GM12864 (cell line): ENCODE measurements at regions not wholly inside any gene's neighbourhood (a gene's known extent, or its start where the extent isn't known, plus 50 kb on each side); places are given as distances from the start of the nearest gene placed in this dataset.

ENCODE experiments used
- DNase-seq: peaks from one replicate; pipeline ENCODE4 v3.0.0-alpha.2; 2011; ENCODE audit warnings: low read depth
- H3K4me3 ChIP-seq: 2 replicates; pipeline ENCODE4 v1.5.1; 2011; ENCODE audit warnings: mild to moderate bottlenecking, low read depth, low read length, control low read depth
- TF ChIP-seq, protein P1 (sequence below): IDR thresholded peaks from 2 replicates; pipeline ENCODE4 v1.5.1; 2011; ENCODE audit warnings: low read depth, mild to moderate bottlenecking, moderate library complexity, low read length, control low read depth, inconsistent platforms; ENCODE audit errors: missing control alignments

DNA sequence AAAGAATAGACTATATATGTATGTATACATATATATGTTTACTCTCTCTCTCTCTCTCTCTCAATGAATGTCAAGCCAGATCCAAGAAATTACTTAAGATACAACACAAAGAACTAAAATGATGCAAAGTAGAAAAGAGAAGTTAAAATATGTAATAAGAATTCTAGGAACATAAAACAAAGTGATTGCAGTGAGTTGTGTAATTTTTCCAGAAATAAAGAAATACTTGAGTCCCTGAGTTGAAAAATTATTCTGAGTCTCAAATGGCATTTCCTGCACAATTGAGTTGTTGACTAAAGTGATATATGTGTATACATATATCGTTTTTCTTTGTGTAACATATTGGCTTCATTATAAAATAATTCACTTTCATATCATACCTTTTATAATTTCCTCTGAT, 262.4 kb downstream of the INSIG2 start:
- no peak for DNase-seq
- no peak overlapping the region for H3K4me3 ChIP-seq
- TF ChIP-seq, protein P1, sequence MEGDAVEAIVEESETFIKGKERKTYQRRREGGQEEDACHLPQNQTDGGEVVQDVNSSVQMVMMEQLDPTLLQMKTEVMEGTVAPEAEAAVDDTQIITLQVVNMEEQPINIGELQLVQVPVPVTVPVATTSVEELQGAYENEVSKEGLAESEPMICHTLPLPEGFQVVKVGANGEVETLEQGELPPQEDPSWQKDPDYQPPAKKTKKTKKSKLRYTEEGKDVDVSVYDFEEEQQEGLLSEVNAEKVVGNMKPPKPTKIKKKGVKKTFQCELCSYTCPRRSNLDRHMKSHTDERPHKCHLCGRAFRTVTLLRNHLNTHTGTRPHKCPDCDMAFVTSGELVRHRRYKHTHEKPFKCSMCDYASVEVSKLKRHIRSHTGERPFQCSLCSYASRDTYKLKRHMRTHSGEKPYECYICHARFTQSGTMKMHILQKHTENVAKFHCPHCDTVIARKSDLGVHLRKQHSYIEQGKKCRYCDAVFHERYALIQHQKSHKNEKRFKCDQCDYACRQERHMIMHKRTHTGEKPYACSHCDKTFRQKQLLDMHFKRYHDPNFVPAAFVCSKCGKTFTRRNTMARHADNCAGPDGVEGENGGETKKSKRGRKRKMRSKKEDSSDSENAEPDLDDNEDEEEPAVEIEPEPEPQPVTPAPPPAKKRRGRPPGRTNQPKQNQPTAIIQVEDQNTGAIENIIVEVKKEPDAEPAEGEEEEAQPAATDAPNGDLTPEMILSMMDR: no peak

- H3K4me3 ChIP-seq: no peak overlapping the region
- TF ChIP-seq, protein P1: no peak
- DNase-seq: no peak
Observed at GRCh38 chr2:118349365-118349764, 261.1 kb downstream of the INSIG2 start.

DNA sequence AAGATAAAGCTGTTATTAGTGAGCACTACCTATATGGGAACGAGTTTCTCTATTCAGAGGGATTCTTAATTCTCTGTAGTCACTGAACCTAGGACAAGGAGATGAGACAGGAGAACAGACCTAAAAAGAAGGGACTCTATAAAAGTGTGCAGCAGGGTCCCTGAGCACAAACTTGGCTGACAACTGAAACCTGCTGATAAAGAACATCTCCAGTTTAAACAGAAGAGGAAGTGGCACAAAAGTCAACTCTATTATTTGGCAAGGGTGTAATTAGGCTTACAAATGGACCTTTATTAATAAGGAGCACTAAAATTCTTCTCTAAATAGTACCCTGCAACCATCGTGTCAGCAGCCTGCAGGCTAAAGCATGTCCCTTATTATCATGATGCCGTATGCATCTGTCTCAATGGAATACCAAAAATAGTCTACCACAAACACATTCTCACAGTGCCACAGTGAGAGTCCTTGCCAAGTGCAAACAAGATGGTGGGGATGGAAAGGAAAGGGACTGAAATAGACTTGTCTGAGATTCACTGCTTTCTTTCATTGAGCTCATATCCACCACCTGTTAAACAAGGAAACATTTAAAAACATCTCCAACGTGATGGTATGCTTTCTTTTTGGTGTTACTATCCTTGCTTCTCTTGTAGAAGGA, 260.2 kb downstream of the INSIG2 start:
- no peak overlapping the region for H3K4me3 ChIP-seq
- no peak for DNase-seq
- TF ChIP-seq, protein P1: no peak

DNA sequence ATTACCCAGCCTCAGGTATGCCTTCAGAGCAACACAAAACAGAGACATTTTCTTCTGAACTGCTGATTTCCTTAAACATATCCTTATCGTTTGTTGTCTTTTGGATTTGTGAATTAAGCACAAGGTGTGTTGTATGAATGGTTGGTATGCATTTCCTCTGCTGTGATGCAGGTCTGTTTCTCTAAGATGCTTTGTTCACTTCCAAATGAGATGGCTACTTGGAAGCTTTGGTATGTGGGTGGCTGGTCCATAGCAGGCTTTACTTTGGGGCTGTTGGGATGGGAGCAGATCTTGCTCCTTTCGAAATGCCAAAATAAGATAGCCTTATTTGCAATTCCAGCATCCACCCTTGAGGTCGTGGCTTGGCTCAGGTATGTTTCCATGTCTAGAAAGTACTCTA, 257.2 kb downstream of the INSIG2 start:
- TF ChIP-seq, protein P1: no peak
- DNase-seq: no peak
- no peak overlapping the region for H3K4me3 ChIP-seq

GRCh38 chr2:118340103-118340502, 251.8 kb downstream of the INSIG2 start:
- no peak for DNase-seq
- TF ChIP-seq, protein P1: no peak
- H3K4me3 ChIP-seq: no peak overlapping the region

- TF ChIP-seq, protein P1: no peak
- no peak overlapping the region for H3K4me3 ChIP-seq
- no peak for DNase-seq
Observed at GRCh38 chr2:118339386-118339785, 251.1 kb downstream of the INSIG2 start.

DNA sequence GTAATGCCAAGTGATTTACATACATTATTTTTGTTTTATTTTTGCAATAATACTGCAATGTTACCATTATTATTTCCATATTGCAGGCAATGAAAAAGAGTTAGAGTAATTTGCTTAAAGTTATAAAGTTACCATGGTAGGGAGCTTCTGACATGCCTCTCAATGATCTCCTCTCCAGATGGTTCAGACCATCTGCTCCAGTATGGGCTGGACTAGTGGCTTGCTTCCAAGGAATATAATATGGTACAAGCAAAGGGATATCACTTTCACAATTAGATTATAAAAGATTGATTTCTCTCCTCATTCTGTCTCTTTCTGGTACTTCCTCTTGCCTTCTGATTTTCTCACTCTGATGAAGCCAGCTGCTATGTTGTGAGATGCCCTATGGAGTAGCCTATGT, 245.4 kb downstream of the INSIG2 start:
- H3K4me3 ChIP-seq: no peak overlapping the region
- DNase-seq: no peak
- TF ChIP-seq, protein P1: no peak
